ENCODE measurements at regions not wholly inside any gene's neighbourhood (a gene's known extent, or its start where the extent isn't known, plus 50 kb on each side); places are given as distances from the start of the nearest gene placed in this dataset.

DNA sequence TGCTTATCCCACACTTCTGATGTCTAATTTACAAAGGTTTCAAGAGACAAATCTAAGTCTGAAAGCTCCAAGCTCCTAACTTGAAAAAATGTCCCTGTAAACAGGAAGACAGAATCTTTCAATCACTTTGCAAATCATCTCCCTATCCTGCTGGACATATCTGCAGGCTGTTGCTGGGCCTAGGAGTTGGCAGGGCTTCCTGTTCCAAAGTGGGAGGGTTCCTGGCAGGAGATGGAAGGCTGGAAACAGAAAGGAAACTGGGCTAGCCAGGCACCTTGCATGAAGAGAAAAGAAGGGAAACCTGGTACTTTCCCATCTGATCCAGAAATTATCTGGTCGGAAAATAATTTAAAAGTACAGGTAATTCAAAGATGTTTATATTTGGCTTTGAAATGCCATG lies 227.3 kb upstream of the IL12A start:
- ATAC-seq = no peak
- TF ChIP-seq CSDC2 (CRISPR knock-in tag; IDR thresholded peaks at IDR 0.05) (0 out of 2 replicates have a peak, but pooled peaks have one; percentile 32), ESRRG (CRISPR knock-in tag; IDR thresholded peaks at IDR 0.05) (no peak)

DNA sequence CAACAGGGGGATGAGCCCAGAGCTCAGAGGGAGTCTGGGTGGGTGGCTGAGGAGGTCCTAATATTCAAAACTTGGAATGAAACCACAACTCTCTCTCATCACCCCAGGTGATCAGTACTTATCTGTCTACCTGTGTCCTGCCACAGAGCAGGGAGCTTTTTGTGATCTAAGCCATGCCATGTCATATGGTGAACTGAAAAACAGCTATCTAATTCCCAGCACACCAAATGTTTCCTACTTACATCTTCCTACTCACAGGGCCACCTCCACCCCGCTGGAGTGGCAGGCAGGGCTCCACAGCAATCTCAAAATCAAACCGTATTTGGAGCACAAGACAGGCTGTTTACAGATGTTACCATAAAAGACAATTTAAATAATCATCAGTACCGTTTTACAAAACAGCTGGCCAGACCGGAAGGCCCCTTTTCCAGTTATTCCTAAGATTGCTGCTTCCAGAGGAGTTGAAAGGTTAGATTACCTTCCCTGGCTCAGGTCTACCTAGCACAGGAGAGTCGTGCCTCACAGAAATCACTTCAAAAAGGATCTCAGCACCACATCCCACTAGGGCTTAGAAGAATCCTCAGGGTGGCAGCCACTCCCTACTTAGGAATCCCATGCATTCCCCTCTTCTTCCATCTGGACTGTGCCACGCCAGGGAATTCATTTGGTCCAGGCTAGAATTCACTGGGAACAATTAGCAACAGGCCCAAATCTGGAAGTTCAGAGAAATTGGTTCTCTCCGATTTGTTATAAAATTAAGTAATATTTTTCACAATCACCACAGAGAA lies 226.6 kb upstream of the IL12A start:
- no peak for ATAC-seq
- TF ChIP-seq, protein P1, sequence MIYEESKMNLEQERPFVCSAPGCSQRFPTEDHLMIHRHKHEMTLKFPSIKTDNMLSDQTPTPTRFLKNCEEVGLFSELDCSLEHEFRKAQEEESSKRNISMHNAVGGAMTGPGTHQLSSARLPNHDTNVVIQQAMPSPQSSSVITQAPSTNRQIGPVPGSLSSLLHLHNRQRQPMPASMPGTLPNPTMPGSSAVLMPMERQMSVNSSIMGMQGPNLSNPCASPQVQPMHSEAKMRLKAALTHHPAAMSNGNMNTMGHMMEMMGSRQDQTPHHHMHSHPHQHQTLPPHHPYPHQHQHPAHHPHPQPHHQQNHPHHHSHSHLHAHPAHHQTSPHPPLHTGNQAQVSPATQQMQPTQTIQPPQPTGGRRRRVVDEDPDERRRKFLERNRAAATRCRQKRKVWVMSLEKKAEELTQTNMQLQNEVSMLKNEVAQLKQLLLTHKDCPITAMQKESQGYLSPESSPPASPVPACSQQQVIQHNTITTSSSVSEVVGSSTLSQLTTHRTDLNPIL (CRISPR knock-in tag; IDR thresholded peaks at IDR 0.05; ENCODE audit: low read depth) = no peak
- no peak for TF ChIP-seq BACH2 (CRISPR knock-in tag; IDR thresholded peaks at IDR 0.05; ENCODE audit: borderline replicate concordance)
- no peak for TF ChIP-seq OSR1 (CRISPR knock-in tag; IDR thresholded peaks at IDR 0.05)
- TF ChIP-seq ZNF8 (CRISPR knock-in tag; IDR thresholded peaks at IDR 0.05) = no peak
- TF ChIP-seq PPARA (CRISPR knock-in tag; IDR thresholded peaks at IDR 0.05; ENCODE audit: borderline replicate concordance) = no peak
- no peak for TF ChIP-seq ZNF70 (CRISPR knock-in tag; IDR thresholded peaks at IDR 0.05)
- TF ChIP-seq ZFP3 (CRISPR knock-in tag; IDR thresholded peaks at IDR 0.05) = no peak
- no peak for TF ChIP-seq SNAI2 (CRISPR knock-in tag; IDR thresholded peaks at IDR 0.05)

DNA sequence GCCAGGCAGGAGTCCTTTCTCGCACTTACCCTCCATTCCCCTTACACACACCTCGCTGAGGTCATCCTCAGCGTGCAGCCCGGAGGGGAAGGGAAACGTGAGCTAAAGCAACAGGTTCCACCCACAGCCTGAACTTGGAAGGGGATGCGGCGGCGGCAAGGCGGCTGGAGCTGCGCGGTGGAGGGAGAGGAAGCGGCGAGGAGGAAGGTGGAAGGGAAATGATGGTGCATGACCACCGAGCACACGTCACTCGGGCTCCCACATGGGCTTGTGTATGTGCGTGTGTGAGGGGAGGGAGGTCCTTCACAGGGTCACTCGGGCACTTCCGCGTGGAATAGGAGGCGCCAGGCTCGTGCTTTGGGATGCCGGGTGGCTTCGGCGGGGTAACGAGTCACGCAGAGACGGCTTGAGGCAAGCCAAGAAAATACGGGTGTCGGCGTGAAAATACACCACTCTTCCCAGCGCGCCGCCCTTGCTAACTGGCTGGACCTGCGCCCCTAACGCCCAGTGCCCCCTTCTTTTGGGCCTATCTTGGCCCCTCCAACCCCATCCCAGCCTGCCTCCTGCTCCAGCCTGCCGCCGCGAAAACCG lies 225.5 kb upstream of the IL12A start:
- TF ChIP-seq SNAI2 (CRISPR knock-in tag; IDR thresholded peaks at IDR 0.05) (no peak), ZNF565 (CRISPR knock-in tag; conservative IDR thresholded peaks at IDR 0.05; ENCODE audit: low read depth) (0 out of 2 replicates have a peak, but pooled peaks have one; percentile 19), ISL1 (CRISPR knock-in tag; IDR thresholded peaks at IDR 0.05) (peak; percentile 20; the same call in 1 of the 2 replicates), TSHZ2 (CRISPR knock-in tag; IDR thresholded peaks at IDR 0.05) (no peak), ZC3H10 (CRISPR knock-in tag; IDR thresholded peaks at IDR 0.05) (no peak), CSDC2 (CRISPR knock-in tag; IDR thresholded peaks at IDR 0.05) (no peak), PPARA (CRISPR knock-in tag; IDR thresholded peaks at IDR 0.05; ENCODE audit: borderline replicate concordance) (no peak), OSR1 (CRISPR knock-in tag; IDR thresholded peaks at IDR 0.05) (no peak), TOX (CRISPR knock-in tag; IDR thresholded peaks at IDR 0.05; ENCODE audit: borderline replicate concordance) (no peak), ARNTL (CRISPR knock-in tag; IDR thresholded peaks at IDR 0.05; ENCODE audit: borderline replicate concordance, low read depth) (no peak), ZNF8 (CRISPR knock-in tag; IDR thresholded peaks at IDR 0.05) (no peak), ZFP3 (CRISPR knock-in tag; IDR thresholded peaks at IDR 0.05) (no peak)
- TF ChIP-seq, protein P1 (CRISPR knock-in tag; IDR thresholded peaks at IDR 0.05; ENCODE audit: low read depth) = no peak
- TF ChIP-seq, protein P2, sequence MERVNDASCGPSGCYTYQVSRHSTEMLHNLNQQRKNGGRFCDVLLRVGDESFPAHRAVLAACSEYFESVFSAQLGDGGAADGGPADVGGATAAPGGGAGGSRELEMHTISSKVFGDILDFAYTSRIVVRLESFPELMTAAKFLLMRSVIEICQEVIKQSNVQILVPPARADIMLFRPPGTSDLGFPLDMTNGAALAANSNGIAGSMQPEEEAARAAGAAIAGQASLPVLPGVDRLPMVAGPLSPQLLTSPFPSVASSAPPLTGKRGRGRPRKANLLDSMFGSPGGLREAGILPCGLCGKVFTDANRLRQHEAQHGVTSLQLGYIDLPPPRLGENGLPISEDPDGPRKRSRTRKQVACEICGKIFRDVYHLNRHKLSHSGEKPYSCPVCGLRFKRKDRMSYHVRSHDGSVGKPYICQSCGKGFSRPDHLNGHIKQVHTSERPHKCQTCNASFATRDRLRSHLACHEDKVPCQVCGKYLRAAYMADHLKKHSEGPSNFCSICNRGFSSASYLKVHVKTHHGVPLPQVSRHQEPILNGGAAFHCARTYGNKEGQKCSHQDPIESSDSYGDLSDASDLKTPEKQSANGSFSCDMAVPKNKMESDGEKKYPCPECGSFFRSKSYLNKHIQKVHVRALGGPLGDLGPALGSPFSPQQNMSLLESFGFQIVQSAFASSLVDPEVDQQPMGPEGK (CRISPR knock-in tag; IDR thresholded peaks at IDR 0.05; ENCODE audit: borderline replicate concordance) = no peak
- TF ChIP-seq, protein P3, sequence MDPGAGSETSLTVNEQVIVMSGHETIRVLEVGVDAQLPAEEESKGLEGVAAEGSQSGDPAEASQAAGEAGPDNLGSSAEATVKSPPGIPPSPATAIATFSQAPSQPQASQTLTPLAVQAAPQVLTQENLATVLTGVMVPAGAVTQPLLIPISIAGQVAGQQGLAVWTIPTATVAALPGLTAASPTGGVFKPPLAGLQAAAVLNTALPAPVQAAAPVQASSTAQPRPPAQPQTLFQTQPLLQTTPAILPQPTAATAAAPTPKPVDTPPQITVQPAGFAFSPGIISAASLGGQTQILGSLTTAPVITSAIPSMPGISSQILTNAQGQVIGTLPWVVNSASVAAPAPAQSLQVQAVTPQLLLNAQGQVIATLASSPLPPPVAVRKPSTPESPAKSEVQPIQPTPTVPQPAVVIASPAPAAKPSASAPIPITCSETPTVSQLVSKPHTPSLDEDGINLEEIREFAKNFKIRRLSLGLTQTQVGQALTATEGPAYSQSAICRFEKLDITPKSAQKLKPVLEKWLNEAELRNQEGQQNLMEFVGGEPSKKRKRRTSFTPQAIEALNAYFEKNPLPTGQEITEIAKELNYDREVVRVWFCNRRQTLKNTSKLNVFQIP (CRISPR knock-in tag; IDR thresholded peaks at IDR 0.05; ENCODE audit: borderline replicate concordance, low read depth) = no peak
- no peak for ATAC-seq

All from SK-N-SH treated with all-trans-retinoic acid at 6 μM for 48 hours (cell line).